Activated naive CD4-positive, alpha-beta T cell treated with anti-CD3 and anti-CD28 coated beads, Interleukin-2, amount 50 U/mL, for 72 hours (primary cell): ENCODE measurements at regions not wholly inside any gene's neighbourhood (a gene's known extent, or its start where the extent isn't known, plus 50 kb on each side); places are given as distances from the start of the nearest gene placed in this dataset.
"Not testable (repeated sequence)": the region's sequence is repeated elsewhere in the genome, so short reads cannot be mapped to it uniquely, and the experiment has no call there.

Source experiments
- ATAC-seq, 2 donors: fragments of 150-1000 bp; cut with Tn5 transposase; 2 replicates each; pipeline ENCODE4 v1.10.0; 2021; ENCODE audit warnings: mild to moderate bottlenecking in 2 of 2, moderate library complexity in 2 of 2
- DNase-seq, 2 donors: peaks; one replicate each; pipeline ENCODE4 v3.0.0; 2021 to 2022; ENCODE audit warnings: low spot score in 2 of 2
- H3K27ac Mint-ChIP-seq, 2 donors: one replicate each; pipeline ENCODE4 v1.8.0; 2022; ENCODE audit warnings: mild to moderate bottlenecking in 2 of 2, mixed read lengths in 2 of 2
- H3K36me3 Mint-ChIP-seq, 2 donors: one replicate each; pipeline ENCODE4 v1.8.0; 2022; ENCODE audit warnings: mixed read lengths in 2 of 2
- H3K9me3 Mint-ChIP-seq, 2 donors: one replicate each; pipeline ENCODE4 v1.8.0; 2022; ENCODE audit warnings: mixed read lengths in 2 of 2

GRCh38 chr5:14929293-14930065 lies 57.9 kb upstream of the ANKH start:
- no peak for ATAC-seq
- H3K9me3 Mint-ChIP-seq = no peaks in the 10 kb centered on the region
- H3K27ac Mint-ChIP-seq = no peak overlapping the region
- DNase-seq = no peak
- no peaks in the 10 kb centered on the region for H3K36me3 Mint-ChIP-seq

GRCh38 chr5:14928661-14929060 lies 57.1 kb upstream of the ANKH start:
- H3K9me3 Mint-ChIP-seq = no peaks in the 10 kb centered on the region
- no peak for ATAC-seq
- DNase-seq = no peak
- no peaks in the 10 kb centered on the region for H3K36me3 Mint-ChIP-seq
- H3K27ac Mint-ChIP-seq = no peak overlapping the region

GRCh38 chr5:14925326-14925725 lies 53.7 kb upstream of the ANKH start:
- DNase-seq (no peak), ATAC-seq (no peak)
- H3K9me3 Mint-ChIP-seq = no peaks in the 10 kb centered on the region
- H3K27ac Mint-ChIP-seq = peak overlapping the region; percentile 78 to 87
- no peaks in the 10 kb centered on the region for H3K36me3 Mint-ChIP-seq

- H3K36me3 Mint-ChIP-seq, H3K27ac Mint-ChIP-seq, ATAC-seq, H3K9me3 Mint-ChIP-seq, DNase-seq: not testable (repeated sequence)
These were observed 51.4 kb upstream of the ANKH start for GRCh38 chr5:14922952-14923351.

- no peak overlapping the region for H3K27ac Mint-ChIP-seq
- DNase-seq (no peak), ATAC-seq (no peak)
- no peaks in the 10 kb centered on the region for H3K36me3 Mint-ChIP-seq
- H3K9me3 Mint-ChIP-seq = peaks cover 0 to 6% of the 10 kb centered on the region in 2 donors
These were observed 50.9 kb upstream of the ANKH start for GRCh38 chr5:14922456-14922855.
